IMR-90 (cell line): ENCODE measurements at regions not wholly inside any gene's neighbourhood (a gene's known extent, or its start where the extent isn't known, plus 50 kb on each side); places are given as distances from the start of the nearest gene placed in this dataset.
"Not testable (repeated sequence)": the region's sequence is repeated elsewhere in the genome, so short reads cannot be mapped to it uniquely, and the experiment has no call there.

Experiments
- BHLHE40 ChIP-seq: fragments of 150-350 bp; IDR thresholded peaks from 2 replicates; pipeline ENCODE4 v1.6.1; 2016; ENCODE audit warnings: mild to moderate bottlenecking, low read depth, low read length
- CEBPB ChIP-seq: IDR thresholded peaks from 2 replicates; pipeline ENCODE4 v1.6.1; 2012; ENCODE audit warnings: low read depth, low read length, improper control_type of control experiment
- CHD1 ChIP-seq: IDR thresholded peaks from 2 replicates; pipeline ENCODE4 v1.6.1; 2012; ENCODE audit warnings: low read depth, low read length, improper control_type of control experiment
- ELK1 ChIP-seq: fragments of 150-350 bp; IDR thresholded peaks from 2 replicates; pipeline ENCODE4 v1.6.1; 2016; ENCODE audit warnings: low read depth, mild to moderate bottlenecking, low read length, moderate library complexity, borderline replicate concordance
- MAFK ChIP-seq: IDR thresholded peaks from 2 replicates; pipeline ENCODE4 v1.6.1; 2012; ENCODE audit warnings: low read depth, low read length, improper control_type of control experiment
- MXI1 ChIP-seq: IDR thresholded peaks from 2 replicates; pipeline ENCODE4 v1.6.1; 2012; ENCODE audit warnings: low read depth, mild to moderate bottlenecking, low read length, moderate library complexity, borderline replicate concordance
- NFE2L2 ChIP-seq: fragments of 150-350 bp; IDR thresholded peaks from 2 replicates; pipeline ENCODE4 v1.6.1; 2016; ENCODE audit warnings: low read depth, mild to moderate bottlenecking, low read length
- POLR2A ChIP-seq: IDR thresholded peaks from 2 replicates; pipeline ENCODE4 v1.6.1; 2012; ENCODE audit warnings: mild to moderate bottlenecking, low read depth, low read length
- RAD21 ChIP-seq: IDR thresholded peaks from 2 replicates; pipeline ENCODE4 v1.6.1; 2012; ENCODE audit warnings: low read length, improper control_type of control experiment
- RCOR1 ChIP-seq: IDR thresholded peaks from 2 replicates; pipeline ENCODE4 v1.6.1; 2012; ENCODE audit warnings: mild to moderate bottlenecking, low read length, improper control_type of control experiment; ENCODE audit not compliant: insufficient replicate concordance
- RFX5 ChIP-seq: IDR thresholded peaks from 2 replicates; pipeline ENCODE4 v1.8.0; 2012; ENCODE audit warnings: low read depth, mild to moderate bottlenecking, low read length, moderate library complexity
- TF ChIP-seq, protein P1 (sequence below): conservative IDR thresholded peaks from 2 replicates; pipeline ENCODE4 v1.5.1; 2012; ENCODE audit warnings: mild to moderate bottlenecking, low read depth, low read length, improper control_type of control experiment
- TF ChIP-seq, protein P2 (sequence below): fragments of 150-350 bp; IDR thresholded peaks from 2 replicates; pipeline ENCODE4 v1.6.1; 2017; ENCODE audit warnings: mild to moderate bottlenecking, antibody characterized with exemption, low read length, low read depth

DNA sequence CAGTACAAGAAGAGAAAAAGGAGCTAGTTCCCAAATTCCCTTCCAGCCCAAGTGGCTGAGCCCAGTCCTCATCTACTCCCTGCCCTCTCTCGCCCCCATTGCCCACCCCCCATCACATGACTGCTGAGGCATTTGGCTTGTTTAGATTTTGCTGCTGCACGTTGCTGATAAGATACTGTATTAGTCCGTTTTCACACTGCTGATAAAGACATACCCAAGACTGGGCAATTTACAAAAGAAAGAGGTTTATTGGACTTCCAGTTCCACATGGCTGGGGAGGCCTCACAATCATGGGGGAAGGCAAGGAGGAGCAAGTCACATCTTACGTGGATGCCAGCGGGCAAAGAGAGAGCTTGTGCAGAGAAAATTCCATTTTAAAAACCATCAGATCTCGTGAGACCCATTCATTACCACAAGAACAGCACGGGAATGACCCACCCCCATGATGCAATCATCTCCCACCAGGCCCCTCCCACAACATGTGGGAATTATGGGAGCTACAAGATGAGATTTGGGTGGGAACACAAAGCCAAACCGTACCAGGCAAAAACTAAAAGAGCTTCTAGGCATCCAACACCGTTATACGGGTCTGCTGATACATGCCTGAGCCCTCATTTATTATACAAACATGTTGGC, 243.4 kb downstream of the NUAK1 start:
- TF ChIP-seq, protein P1, sequence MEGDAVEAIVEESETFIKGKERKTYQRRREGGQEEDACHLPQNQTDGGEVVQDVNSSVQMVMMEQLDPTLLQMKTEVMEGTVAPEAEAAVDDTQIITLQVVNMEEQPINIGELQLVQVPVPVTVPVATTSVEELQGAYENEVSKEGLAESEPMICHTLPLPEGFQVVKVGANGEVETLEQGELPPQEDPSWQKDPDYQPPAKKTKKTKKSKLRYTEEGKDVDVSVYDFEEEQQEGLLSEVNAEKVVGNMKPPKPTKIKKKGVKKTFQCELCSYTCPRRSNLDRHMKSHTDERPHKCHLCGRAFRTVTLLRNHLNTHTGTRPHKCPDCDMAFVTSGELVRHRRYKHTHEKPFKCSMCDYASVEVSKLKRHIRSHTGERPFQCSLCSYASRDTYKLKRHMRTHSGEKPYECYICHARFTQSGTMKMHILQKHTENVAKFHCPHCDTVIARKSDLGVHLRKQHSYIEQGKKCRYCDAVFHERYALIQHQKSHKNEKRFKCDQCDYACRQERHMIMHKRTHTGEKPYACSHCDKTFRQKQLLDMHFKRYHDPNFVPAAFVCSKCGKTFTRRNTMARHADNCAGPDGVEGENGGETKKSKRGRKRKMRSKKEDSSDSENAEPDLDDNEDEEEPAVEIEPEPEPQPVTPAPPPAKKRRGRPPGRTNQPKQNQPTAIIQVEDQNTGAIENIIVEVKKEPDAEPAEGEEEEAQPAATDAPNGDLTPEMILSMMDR: not testable (repeated sequence)
- TF ChIP-seq, protein P2, sequence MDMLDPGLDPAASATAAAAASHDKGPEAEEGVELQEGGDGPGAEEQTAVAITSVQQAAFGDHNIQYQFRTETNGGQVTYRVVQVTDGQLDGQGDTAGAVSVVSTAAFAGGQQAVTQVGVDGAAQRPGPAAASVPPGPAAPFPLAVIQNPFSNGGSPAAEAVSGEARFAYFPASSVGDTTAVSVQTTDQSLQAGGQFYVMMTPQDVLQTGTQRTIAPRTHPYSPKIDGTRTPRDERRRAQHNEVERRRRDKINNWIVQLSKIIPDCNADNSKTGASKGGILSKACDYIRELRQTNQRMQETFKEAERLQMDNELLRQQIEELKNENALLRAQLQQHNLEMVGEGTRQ: not testable (repeated sequence)
- TF ChIP-seq RAD21, MAFK, RCOR1, NFE2L2, CHD1, POLR2A, BHLHE40, ELK1, MXI1, CEBPB, RFX5: not testable (repeated sequence)
